ENCODE measurements at regions not wholly inside any gene's neighbourhood (a gene's known extent, or its start where the extent isn't known, plus 50 kb on each side); places are given as distances from the start of the nearest gene placed in this dataset.
A peak's percentile ranks its signal among the peaks of the same experiment; 100 is the strongest.
"Not testable (repeated sequence)": the region's sequence is repeated elsewhere in the genome, so short reads cannot be mapped to it uniquely, and the experiment has no call there.

GRCh38 chr10:4902571-4903011 lies 60.6 kb upstream of the AKR1C1 start:
- 20 to 39% (median 29%) methylated on average over 5 of the region's 5 CpGs for WGBS, 5 donors
- H3K27ac ChIP-seq = peak overlapping the region; percentile 69 to 88 (median 76)
- no peaks in the 10 kb centered on the region for H3K36me3 ChIP-seq
- TF ChIP-seq POLR2A (IDR thresholded peaks at IDR 0.05) (no peak), POLR2AphosphoS5 (IDR thresholded peaks at IDR 0.05) (peak in 1 of 3 donors; percentile 39), EP300 (IDR thresholded peaks at IDR 0.05) (no peak)
- TF ChIP-seq, protein P1, sequence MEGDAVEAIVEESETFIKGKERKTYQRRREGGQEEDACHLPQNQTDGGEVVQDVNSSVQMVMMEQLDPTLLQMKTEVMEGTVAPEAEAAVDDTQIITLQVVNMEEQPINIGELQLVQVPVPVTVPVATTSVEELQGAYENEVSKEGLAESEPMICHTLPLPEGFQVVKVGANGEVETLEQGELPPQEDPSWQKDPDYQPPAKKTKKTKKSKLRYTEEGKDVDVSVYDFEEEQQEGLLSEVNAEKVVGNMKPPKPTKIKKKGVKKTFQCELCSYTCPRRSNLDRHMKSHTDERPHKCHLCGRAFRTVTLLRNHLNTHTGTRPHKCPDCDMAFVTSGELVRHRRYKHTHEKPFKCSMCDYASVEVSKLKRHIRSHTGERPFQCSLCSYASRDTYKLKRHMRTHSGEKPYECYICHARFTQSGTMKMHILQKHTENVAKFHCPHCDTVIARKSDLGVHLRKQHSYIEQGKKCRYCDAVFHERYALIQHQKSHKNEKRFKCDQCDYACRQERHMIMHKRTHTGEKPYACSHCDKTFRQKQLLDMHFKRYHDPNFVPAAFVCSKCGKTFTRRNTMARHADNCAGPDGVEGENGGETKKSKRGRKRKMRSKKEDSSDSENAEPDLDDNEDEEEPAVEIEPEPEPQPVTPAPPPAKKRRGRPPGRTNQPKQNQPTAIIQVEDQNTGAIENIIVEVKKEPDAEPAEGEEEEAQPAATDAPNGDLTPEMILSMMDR (IDR thresholded peaks at IDR 0.05) = no peak
- H3K27me3 ChIP-seq = no peaks in the 10 kb centered on the region
- intact Hi-C loops (cut with DNase I; ENCODE audit: low total_unique reads) = no loop called here
- no peak overlapping the region for H3K4me3 ChIP-seq
- H3K9me3 ChIP-seq = no peaks in the 10 kb centered on the region
- peak in 1 of 2 donors; percentile 58 for DNase-seq
- H3K4me1 ChIP-seq = peaks cover 0 to 21% (median 16%) of the 10 kb centered on the region in 4 donors

GRCh38 chr10:4903126-4903525 lies 60.1 kb upstream of the AKR1C1 start:
- Histone ChIP-seq H3K27ac (peak overlapping the region; percentile 69 to 88 (median 76)), H3K4me1 (peaks cover 0 to 21% (median 16%) of the 10 kb centered on the region in 4 donors)
- DNase-seq; H3K27me3 ChIP-seq; H3K4me3 ChIP-seq; intact Hi-C loops (cut with DNase I; ENCODE audit: low total_unique reads); H3K36me3 ChIP-seq; H3K9me3 ChIP-seq: not testable (repeated sequence)
- WGBS, 5 donors = 47 to 64% (median 49%) methylated on average over 7 of the region's 7 CpGs

DNA sequence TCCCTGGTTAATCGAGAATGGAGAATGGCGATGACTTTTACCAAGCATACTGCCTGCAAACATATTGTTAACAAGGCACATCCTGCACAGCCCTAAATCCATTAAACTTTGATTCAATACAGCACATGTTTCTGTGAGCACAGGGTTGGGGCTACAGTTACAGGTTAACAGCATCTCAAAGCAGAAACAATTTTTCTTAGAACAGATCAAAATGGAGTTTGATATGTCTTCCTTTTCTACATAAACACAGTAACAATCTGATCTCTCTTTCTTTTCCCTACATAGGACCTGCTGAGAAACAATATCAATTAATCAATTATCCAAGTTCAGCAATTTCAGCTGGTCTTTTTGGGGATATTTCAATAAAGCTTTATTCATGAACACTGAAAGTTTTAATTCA lies 59.5 kb upstream of the AKR1C1 start:
- H3K4me1 ChIP-seq = peaks cover 0 to 21% (median 16%) of the 10 kb centered on the region in 4 donors
- H3K36me3 ChIP-seq; H3K27me3 ChIP-seq; DNase-seq; intact Hi-C loops (cut with DNase I; ENCODE audit: low total_unique reads); H3K9me3 ChIP-seq; H3K4me3 ChIP-seq: not testable (repeated sequence)
- H3K27ac ChIP-seq = peak overlapping the region in 2 of 5 donors; percentile 76 to 85
- 78 to 100% (median 89%) methylated on average over 1 to 2 of the region's 2 CpGs for WGBS, 5 donors

DNA sequence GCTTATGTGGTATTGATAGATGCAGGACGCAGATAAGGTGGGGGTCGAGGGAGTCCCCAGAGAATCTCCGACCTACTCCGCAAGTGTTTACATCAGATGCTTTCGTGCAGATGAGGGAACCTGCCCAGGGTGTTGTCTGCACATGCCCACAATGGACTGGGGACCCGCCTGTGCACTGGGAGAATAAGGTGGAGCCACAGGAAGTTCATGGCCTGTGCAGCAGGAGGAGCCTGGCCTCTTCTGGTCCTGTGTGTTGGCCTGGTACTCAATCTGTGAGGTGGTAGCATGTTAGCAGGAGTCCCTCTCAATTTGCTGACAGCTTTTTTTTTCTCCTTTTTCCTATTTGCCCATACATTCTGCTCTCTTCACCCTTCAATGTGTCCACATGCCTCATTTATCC lies 54.1 kb upstream of the AKR1C1 start:
- no peak overlapping the region for H3K4me3 ChIP-seq

More for the DNA sequence above, 54.1 kb upstream of the AKR1C1 start:
- DNase-seq = no peak
- intact Hi-C loops (cut with DNase I; ENCODE audit: low total_unique reads) = no loop called here
- Histone ChIP-seq H3K27ac (no peak overlapping the region), H3K9me3 (no peaks in the 10 kb centered on the region), H3K4me1 (no peaks in the 10 kb centered on the region), H3K27me3 (no peaks in the 10 kb centered on the region), H3K36me3 (peaks cover 0 to 3% (median 0%) of the 10 kb centered on the region in 4 donors)
- WGBS, 5 donors = 82 to 93% (median 91%) methylated on average over 6 of the region's 6 CpGs
- TF ChIP-seq, protein P1 (IDR thresholded peaks at IDR 0.05) = no peak
- TF ChIP-seq POLR2A (IDR thresholded peaks at IDR 0.05) (no peak), POLR2AphosphoS5 (IDR thresholded peaks at IDR 0.05) (no peak), EP300 (IDR thresholded peaks at IDR 0.05) (no peak)
